H1 (cell line): ENCODE measurements at regions not wholly inside any gene's neighbourhood (a gene's known extent, or its start where the extent isn't known, plus 50 kb on each side); places are given as distances from the start of the nearest gene placed in this dataset.

Experiments
- CTCF ChIA-PET: fragments of 300-600 bp; sonication (Branson Sonifier 250); formaldehyde crosslinking; loops from one replicate; lab custom pipeline; 2021; ENCODE audit not compliant: partially characterized antibody; lab: Charles Lee
- POLR2A ChIA-PET: fragments of 300-600 bp; sonication (Branson Sonifier 250); formaldehyde crosslinking; loops from one replicate; lab custom pipeline; 2021; ENCODE audit warnings: inconsistent platforms; ENCODE audit not compliant: partially characterized antibody; lab: Charles Lee
- DNase-seq, 2 experiments: peaks; one replicate each; pipeline versions ENCODE4 v3.0.0 to v3.0.0-alpha.2; 2010 to 2022; ENCODE audit warnings: low spot score in 2 of 2, low read depth in 1 of 2, mixed read lengths in 1 of 2
- FAIRE-seq: peaks from 2 replicates; lab custom pipeline; 2011; peaks lifted over from hg19 to GRCh38; lab: Jason Lieb, UNC
- H2AFZ ChIP-seq: 2 replicates; pipeline ENCODE4 v1.8.1; 2012; ENCODE audit warnings: low read length, inconsistent platforms
- H2AK5ac ChIP-seq: 2 replicates; pipeline ENCODE4 v1.6.1; 2013; ENCODE audit warnings: low read depth, low read length
- H2BK120ac ChIP-seq: replicated peaks from 2 replicates; pipeline ENCODE3; 2013; ENCODE audit warnings: low read depth, low read length, inconsistent platforms
- H2BK12ac ChIP-seq: 2 replicates; pipeline ENCODE4 v1.6.1; 2013; ENCODE audit warnings: low read depth, low read length
- H2BK15ac ChIP-seq: 2 replicates; pipeline ENCODE4 v1.6.1; 2013; ENCODE audit warnings: low read length
- H2BK20ac ChIP-seq: 2 replicates; pipeline ENCODE4 v1.6.1; 2013; ENCODE audit warnings: low read length
- H2BK5ac ChIP-seq: 2 replicates; pipeline ENCODE4 v1.6.1; 2013; ENCODE audit warnings: low read depth, low read length
- H3K14ac ChIP-seq: 2 replicates; pipeline ENCODE4 v1.6.1; 2013; ENCODE audit warnings: inconsistent platforms; ENCODE audit not compliant: insufficient read length
- H3K18ac ChIP-seq: 2 replicates; pipeline ENCODE4 v1.6.1; 2013; ENCODE audit warnings: low read length; ENCODE audit errors: extremely low read depth
- H3K23ac ChIP-seq: 2 replicates; pipeline ENCODE4 v1.6.1; 2013; ENCODE audit warnings: inconsistent platforms; ENCODE audit not compliant: insufficient read length
- H3K23me2 ChIP-seq: 2 replicates; pipeline ENCODE4 v1.6.1; 2013; ENCODE audit warnings: low read depth, low read length
- H3K27ac ChIP-seq: 2 replicates; pipeline ENCODE4 v1.6.1; 2011; ENCODE audit warnings: low read depth, low read length, inconsistent platforms
- H3K27me3 ChIP-seq, 4 experiments: replicated peaks in 1 of 4; 1 replicate in 1 of 4; 2 replicates in 3 of 4; pipeline versions ENCODE4 v1.6.1 to v1.8.1; 2011 to 2013; ENCODE audit warnings: low read length in 3 of 4, mild to moderate bottlenecking in 3 of 4, inconsistent platforms in 2 of 4, mixed read lengths in 2 of 4, moderate library complexity in 1 of 4; ENCODE audit not compliant: control insufficient read depth in 3 of 4, insufficient read depth in 3 of 4; ENCODE audit errors: extremely low read depth in 1 of 4
- H3K36me3 ChIP-seq, 4 experiments: 2 replicates each; pipeline versions ENCODE4 v1.6.1 to v1.8.1; 2011 to 2013; ENCODE audit warnings: mild to moderate bottlenecking in 4 of 4, low read length in 3 of 4, moderate library complexity in 2 of 4, control low read depth in 1 of 4, inconsistent platforms in 1 of 4; ENCODE audit not compliant: insufficient read depth in 4 of 4, control insufficient read depth in 2 of 4
- H3K4ac ChIP-seq: replicated peaks from 2 replicates; pipeline ENCODE3; 2013; ENCODE audit warnings: low read length, low read depth, mixed read lengths, inconsistent platforms; ENCODE audit not compliant: insufficient read length
- H3K4me1 ChIP-seq, 4 experiments: replicated peaks in 1 of 4; 1 replicate in 1 of 4; 2 replicates in 3 of 4; pipeline versions ENCODE4 v1.6.1 to v1.8.1; 2011 to 2013; ENCODE audit warnings: low read length in 3 of 4, inconsistent platforms in 2 of 4, mixed read lengths in 1 of 4; ENCODE audit not compliant: insufficient read depth in 4 of 4, control insufficient read depth in 3 of 4
- H3K4me2 ChIP-seq, 2 experiments: 2 replicates each; pipeline versions ENCODE4 v1.6.1 to v1.8.1; 2011 to 2013; ENCODE audit warnings: low read depth in 2 of 2, low read length in 2 of 2, control low read depth in 1 of 2, inconsistent platforms in 1 of 2, mild to moderate bottlenecking in 1 of 2; ENCODE audit not compliant: insufficient read depth in 1 of 2
- H3K4me3 ChIP-seq, 4 experiments: fragments of 200-600, 300-600 bp in 1 of 4; sonication (generic), shearing (Covaris generic), sonication (Bioruptor Twin) in 1 of 4; 2 replicates each; pipeline versions ENCODE4 v1.5.1 to v1.8.1; 2011 to 2016; ENCODE audit warnings: low read length in 4 of 4, low read depth in 3 of 4, control low read depth in 2 of 4, inconsistent platforms in 2 of 4, mild to moderate bottlenecking in 2 of 4, mixed read lengths in 1 of 4, moderate library complexity in 1 of 4; ENCODE audit not compliant: insufficient read depth in 2 of 4; ENCODE audit errors: extremely low read depth in 1 of 4
- H3K56ac ChIP-seq: replicated peaks from 2 replicates; pipeline ENCODE3; 2013; ENCODE audit warnings: low read depth, mild to moderate bottlenecking, mixed read lengths, low read length, inconsistent platforms; ENCODE audit not compliant: insufficient read length
- H3K79me1 ChIP-seq: 2 replicates; pipeline ENCODE4 v1.6.1; 2013; ENCODE audit warnings: low read depth, low read length, control low read depth
- H3K79me2 ChIP-seq, 2 experiments: 2 replicates each; pipeline versions ENCODE4 v1.6.1 to v1.8.1; 2012 to 2013; ENCODE audit warnings: low read length in 2 of 2, mild to moderate bottlenecking in 2 of 2, inconsistent platforms in 1 of 2; ENCODE audit not compliant: insufficient read depth in 2 of 2, control insufficient read depth in 1 of 2
- H3K9ac ChIP-seq, 4 experiments: replicated peaks in 1 of 4; 1 replicate in 1 of 4; 2 replicates in 3 of 4; pipeline versions ENCODE4 v1.6.1 to v1.8.1; 2011 to 2013; ENCODE audit warnings: low read depth in 3 of 4, low read length in 3 of 4, control low read depth in 2 of 4, mild to moderate bottlenecking in 2 of 4, moderate library complexity in 2 of 4, inconsistent platforms in 1 of 4; ENCODE audit errors: extremely low read depth in 1 of 4
- H3K9me3 ChIP-seq, 2 experiments: 2 replicates each; pipeline versions ENCODE4 v1.6.1 to v1.8.1; 2012 to 2013; ENCODE audit warnings: mild to moderate bottlenecking in 2 of 2, moderate library complexity in 2 of 2, control low read depth in 1 of 2, inconsistent platforms in 1 of 2, low read depth in 1 of 2, low read length in 1 of 2, mixed read lengths in 1 of 2; ENCODE audit not compliant: insufficient read depth in 2 of 2
- H4K20me1 ChIP-seq, 2 experiments: replicated peaks in 1 of 2; 2 replicates each; pipeline versions ENCODE3 to v1.8.1; 2011 to 2013; ENCODE audit warnings: inconsistent platforms in 2 of 2, low read length in 2 of 2, mild to moderate bottlenecking in 1 of 2; ENCODE audit not compliant: insufficient read depth in 2 of 2, control insufficient read depth in 1 of 2
- H4K5ac ChIP-seq: 2 replicates; pipeline ENCODE4 v1.6.1; 2013; ENCODE audit warnings: low read length, low read depth, mixed read lengths, inconsistent platforms; ENCODE audit not compliant: insufficient read length
- H4K8ac ChIP-seq: 2 replicates; pipeline ENCODE4 v1.8.0; 2013; ENCODE audit warnings: mild to moderate bottlenecking, moderate library complexity, low read length, inconsistent platforms; ENCODE audit not compliant: insufficient read depth; ENCODE audit errors: extremely low read depth
- H4K91ac ChIP-seq: replicated peaks from 2 replicates; pipeline ENCODE3; 2013; ENCODE audit warnings: low read length, mixed read lengths, inconsistent platforms; ENCODE audit not compliant: insufficient read length
- KDM4A ChIP-seq: IDR thresholded peaks from one replicate; pipeline ENCODE4 v1.7.1; 2012; ENCODE audit warnings: low read depth, mild to moderate bottlenecking, moderate library complexity, low read length, inconsistent platforms; ENCODE audit not compliant: severe bottlenecking
- RXRA ChIP-seq: IDR thresholded peaks from 2 replicates; pipeline ENCODE4 v1.6.1; 2011; ENCODE audit warnings: low read depth, mild to moderate bottlenecking, low read length, moderate library complexity; ENCODE audit not compliant: insufficient read depth
- ZNF274 ChIP-seq: IDR thresholded peaks from 2 replicates; pipeline ENCODE4 v1.7.0; 2012; ENCODE audit warnings: low read length, borderline replicate concordance; ENCODE audit errors: extremely low read depth
- WGBS, 2 experiments: shearing (Covaris generic) in 1 of 2; methylation state at CpG; one replicate each; pipeline versions ENCODE4 v1.1.6 to v1.1.7; 2013 to 2015; ENCODE audit warnings: low lambda C conversion rate in 2 of 2, mixed read lengths in 2 of 2, inconsistent platforms in 1 of 2, low coverage in 1 of 2, missing lambda C conversion rate in 1 of 2; ENCODE audit not compliant: insufficient replicate concordance in 2 of 2, insufficient coverage in 1 of 2, insufficient read length in 1 of 2; ENCODE audit errors: extremely low coverage in 1 of 2, missing lambda C conversion rate in 1 of 2; 5-methylcytosine and 5-hydroxymethylcytosine counted together

DNA sequence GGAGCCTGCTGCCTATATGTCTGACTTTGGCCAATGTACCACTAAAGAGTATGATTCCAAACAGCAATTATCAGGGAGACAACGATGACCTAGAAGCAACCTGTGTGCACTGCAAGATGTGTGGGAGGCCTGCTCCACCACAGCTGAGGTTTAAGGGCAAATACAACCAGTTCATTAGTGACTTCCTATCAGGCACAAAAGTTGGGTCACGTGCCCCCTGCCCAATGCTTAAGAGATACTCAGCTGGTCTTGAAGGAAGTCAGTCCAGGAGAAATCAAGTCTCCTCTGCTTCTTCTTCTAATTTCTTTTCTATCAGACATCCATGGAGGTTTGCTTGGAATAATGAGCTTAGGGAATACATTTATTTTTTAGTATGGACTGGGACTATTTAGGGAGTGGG is 296.0 kb downstream of the HLX start:
- peaks cover 0 to 2% (median 0%) of the 10 kb centered on the region in 4 experiments; a peak in 1 of 8 replicates for H3K36me3 ChIP-seq
- H4K8ac ChIP-seq = no peak overlapping the region
- no peak overlapping the region for H3K56ac ChIP-seq
- H3K9me3 ChIP-seq = peaks cover 0 to 4% of the 10 kb centered on the region in 2 experiments; a peak in 1 of 4 replicates
- FAIRE-seq (no peak), DNase-seq (no peak)
- H3K4ac ChIP-seq = no peak overlapping the region
- no peak overlapping the region for H3K4me2 ChIP-seq
- H4K91ac ChIP-seq = no peak overlapping the region
- H3K23me2 ChIP-seq = peaks cover 1% of the 10 kb centered on the region; the same call in 1 of the 2 replicates
- TF ChIP-seq ZNF274 (no peak), RXRA (no peak), KDM4A (no peak)
- H3K18ac ChIP-seq = no peak overlapping the region
- no peak overlapping the region for H2BK120ac ChIP-seq
- no peak overlapping the region for H3K27ac ChIP-seq
- no peaks in the 10 kb centered on the region for H3K27me3 ChIP-seq
- H3K79me2 ChIP-seq = no peaks in the 10 kb centered on the region
- POLR2A ChIA-PET = no interaction called here
- no peak overlapping the region for H2BK15ac ChIP-seq
- no peak overlapping the region for H2AFZ ChIP-seq
- H3K4me3 ChIP-seq = no peak overlapping the region
- H3K79me1 ChIP-seq = no peaks in the 10 kb centered on the region
- no peaks in the 10 kb centered on the region for H4K20me1 ChIP-seq
- peaks cover 0 to 2% (median 0%) of the 10 kb centered on the region in 4 experiments; a peak in 1 of 7 replicates for H3K4me1 ChIP-seq
- no peak overlapping the region for H3K23ac ChIP-seq
- CTCF ChIA-PET = interaction anchor here (0.6 to 5.1 kb wide), 15 partner anchors 11 to 302 kb away, joined by 3 to 19 read pairs (median 4); no protein-coding TSS in a partner anchor
- no peak overlapping the region for H2BK5ac ChIP-seq
- H2AK5ac ChIP-seq = no peak overlapping the region
- no peak overlapping the region for H3K14ac ChIP-seq
- H2BK20ac ChIP-seq = no peak overlapping the region
- H3K9ac ChIP-seq = no peak overlapping the region
- H4K5ac ChIP-seq = no peak overlapping the region
- H2BK12ac ChIP-seq = no peak overlapping the region
- whole genome bisulfite sequencing, 2 experiments = 94% methylated on average over 2 of the region's 2 CpGs; no CpG with 5 or more reads in 1 of the 2 experiments
